Lower leg skin (tissue), 3 donors: ENCODE measurements at regions not wholly inside any gene's neighbourhood (a gene's known extent, or its start where the extent isn't known, plus 50 kb on each side); places are given as distances from the start of the nearest gene placed in this dataset.

Experiments
- POLR2A ChIP-seq, 2 donors: fragments of 450-650 bp; IDR thresholded peaks; one replicate each; pipeline ENCODE4 v1.6.1; 2016 to 2017; ENCODE audit warnings: antibody characterized with exemption in 2 of 2, mild to moderate bottlenecking in 1 of 2, moderate library complexity in 1 of 2
- TF ChIP-seq, protein P1 (sequence below), 3 donors: fragments of 450-650 bp; IDR thresholded peaks; one replicate each; pipeline ENCODE4 v1.5.1; 2016; ENCODE audit warnings: antibody characterized with exemption in 3 of 3, mild to moderate bottlenecking in 3 of 3, moderate library complexity in 2 of 3

DNA sequence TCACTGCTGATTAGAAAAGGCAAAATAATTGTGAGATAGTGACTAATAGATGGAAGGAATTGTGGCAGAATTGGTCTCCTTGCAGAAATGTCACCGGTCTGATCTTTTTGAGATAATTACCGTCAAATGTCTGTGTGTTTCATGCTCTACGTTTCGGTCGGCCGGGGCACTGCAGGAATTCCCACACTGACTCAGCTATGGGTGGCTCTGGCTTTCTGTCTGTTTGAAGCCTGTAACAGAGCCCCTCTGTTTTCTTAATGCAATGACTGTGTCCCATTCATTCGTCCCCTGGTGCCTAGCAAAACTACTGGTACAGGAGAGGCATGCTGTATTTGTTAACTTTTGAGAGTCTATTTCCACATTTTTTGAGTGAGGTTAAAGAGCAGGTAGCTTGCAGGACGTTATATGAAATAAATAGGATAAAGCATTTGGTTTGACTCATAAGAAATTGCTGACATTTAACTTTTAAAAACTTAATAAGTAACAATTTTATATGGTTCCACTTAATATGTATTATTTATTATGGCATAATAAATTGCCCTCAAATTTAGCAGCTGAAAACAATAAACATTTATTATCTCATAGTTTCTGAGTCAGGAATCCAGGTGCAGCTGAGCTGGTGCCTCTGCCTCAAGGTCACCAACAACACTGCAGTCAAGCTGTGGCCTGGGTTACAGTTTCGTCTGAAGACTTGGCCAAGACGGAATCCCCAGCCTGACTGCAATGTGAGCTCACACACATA, 53.3 kb upstream of the CTBP2 start:
- TF ChIP-seq, protein P1, sequence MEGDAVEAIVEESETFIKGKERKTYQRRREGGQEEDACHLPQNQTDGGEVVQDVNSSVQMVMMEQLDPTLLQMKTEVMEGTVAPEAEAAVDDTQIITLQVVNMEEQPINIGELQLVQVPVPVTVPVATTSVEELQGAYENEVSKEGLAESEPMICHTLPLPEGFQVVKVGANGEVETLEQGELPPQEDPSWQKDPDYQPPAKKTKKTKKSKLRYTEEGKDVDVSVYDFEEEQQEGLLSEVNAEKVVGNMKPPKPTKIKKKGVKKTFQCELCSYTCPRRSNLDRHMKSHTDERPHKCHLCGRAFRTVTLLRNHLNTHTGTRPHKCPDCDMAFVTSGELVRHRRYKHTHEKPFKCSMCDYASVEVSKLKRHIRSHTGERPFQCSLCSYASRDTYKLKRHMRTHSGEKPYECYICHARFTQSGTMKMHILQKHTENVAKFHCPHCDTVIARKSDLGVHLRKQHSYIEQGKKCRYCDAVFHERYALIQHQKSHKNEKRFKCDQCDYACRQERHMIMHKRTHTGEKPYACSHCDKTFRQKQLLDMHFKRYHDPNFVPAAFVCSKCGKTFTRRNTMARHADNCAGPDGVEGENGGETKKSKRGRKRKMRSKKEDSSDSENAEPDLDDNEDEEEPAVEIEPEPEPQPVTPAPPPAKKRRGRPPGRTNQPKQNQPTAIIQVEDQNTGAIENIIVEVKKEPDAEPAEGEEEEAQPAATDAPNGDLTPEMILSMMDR (IDR thresholded peaks at IDR 0.05) = no peak
- TF ChIP-seq POLR2A (IDR thresholded peaks at IDR 0.05) = no peak
